ENCODE measurements at regions not wholly inside any gene's neighbourhood (a gene's known extent, or its start where the extent isn't known, plus 50 kb on each side); places are given as distances from the start of the nearest gene placed in this dataset.

DNA sequence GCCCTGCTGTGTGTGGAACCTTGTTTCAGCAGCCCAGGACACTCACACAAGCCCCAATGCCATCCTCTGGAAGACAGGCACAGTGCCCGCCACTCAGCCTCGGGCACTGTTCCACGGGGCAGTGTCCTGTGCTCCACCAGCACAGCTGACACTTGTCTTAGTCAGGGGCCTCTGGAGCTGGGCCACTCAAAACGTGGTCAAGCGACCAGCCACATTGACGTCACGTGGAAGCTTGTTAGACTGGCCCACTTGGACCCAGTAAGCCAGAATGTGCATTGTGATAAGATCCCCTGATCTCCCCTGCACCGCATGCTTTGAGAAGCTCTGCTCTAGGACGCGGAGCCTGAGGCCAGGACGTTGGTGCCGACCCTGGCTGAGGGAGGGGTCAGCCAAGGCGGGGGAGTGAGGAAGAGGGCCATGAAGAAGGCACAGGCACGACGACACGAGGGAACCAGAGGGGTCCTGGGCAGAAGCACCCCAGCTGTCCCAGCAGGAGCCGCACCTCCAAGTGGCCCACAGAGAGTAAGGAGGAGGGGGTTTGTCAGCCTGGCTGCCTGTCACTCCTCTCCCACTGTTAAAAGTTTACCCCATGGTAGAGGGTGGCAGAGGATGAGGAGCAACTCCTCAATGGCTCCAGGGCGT lies 64.6 kb downstream of the LINC01488 start:
- no peak for DNase-seq (ENCODE audit: low read depth)

DNA sequence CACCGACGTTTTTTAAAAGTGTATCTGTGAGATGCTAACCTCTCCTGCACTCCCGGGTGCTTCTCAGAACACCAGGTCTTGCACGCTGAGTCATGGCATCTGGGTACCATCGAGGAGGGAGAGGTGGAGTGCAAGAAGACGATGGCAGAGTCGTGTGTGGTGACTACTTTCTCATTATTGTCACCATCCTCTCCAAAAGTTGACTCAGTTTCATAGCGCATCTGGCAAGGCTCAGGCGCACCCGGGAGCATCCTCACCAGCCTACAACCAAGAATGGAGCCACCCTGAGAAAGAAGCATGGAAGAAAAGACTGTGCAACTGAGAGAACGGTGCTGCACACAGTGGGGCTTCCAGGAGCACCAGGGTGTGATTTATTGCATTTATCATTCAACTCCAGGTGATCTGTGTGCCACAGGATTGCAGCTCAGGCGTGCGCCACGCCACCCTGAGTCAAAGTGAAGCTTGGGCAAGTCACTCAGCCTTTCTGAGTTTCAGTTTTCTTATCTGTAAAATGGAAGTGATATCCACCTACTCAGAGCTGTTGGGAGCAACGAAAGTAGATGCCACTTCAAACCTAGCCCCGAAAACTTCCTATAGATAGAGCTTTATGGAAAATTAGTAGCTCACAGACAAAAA lies 65.4 kb downstream of the LINC01488 start:
- no peak for DNase-seq (ENCODE audit: low read depth)

DNA sequence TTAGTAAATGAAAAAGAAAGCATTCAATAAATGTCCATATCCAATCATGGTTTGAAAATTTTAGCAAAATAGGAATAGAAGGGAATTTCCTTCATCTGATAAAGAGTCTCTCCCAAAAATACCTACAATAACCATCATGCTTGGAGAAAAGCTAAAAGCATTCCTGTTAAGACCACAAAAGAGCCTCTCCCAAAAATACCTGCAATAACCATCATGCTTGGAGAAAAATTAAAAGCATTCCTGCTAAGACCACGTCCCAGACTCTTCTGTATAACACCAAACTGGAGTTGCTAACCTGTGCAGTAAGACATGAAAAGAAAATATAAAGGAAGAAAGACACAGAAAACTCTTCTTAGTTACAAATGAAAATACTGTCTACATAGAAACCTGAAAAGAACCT lies 69.4 kb downstream of the LINC01488 start:
- no peak for DNase-seq (ENCODE audit: low read depth)

DNA sequence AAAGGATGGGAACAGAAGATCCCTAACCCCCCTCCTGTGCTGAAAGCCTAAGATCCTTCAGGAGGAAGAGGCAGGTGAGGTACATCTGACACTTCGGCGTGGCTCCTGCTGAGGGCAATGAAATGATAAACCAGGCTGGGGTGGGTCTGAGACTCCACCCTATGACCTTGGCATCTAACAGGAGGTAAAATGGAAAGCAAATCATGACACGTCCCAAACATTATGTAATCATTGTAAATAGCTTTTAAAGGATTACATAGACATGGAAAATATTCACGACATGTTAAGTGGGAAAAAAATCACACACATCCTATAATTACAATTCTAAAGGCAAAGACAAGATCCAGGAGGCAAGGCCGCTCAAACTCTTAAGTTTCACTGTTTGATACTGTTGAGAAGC lies 70.5 kb downstream of the LINC01488 start:
- DNase-seq (ENCODE audit: low read depth), result no peak

DNA sequence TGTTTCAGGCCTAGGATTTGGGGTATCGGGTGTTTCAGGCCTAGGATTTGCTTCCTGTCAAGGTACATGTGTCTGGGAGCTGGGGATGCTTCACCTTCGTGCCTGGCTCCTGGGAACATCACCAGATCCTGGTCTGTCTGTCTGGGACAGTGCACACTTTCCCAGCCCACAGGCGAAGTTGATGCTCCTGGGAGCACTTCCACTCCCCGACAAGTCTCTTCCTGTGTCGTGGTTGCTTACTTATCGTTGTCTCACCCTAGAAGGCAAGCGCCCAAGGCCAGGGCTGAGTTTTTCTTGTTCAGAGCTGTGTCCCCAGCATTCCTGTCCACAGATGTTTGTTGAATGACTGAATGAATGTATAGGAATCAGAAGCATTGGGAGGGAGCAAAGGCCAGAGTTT lies 71.5 kb downstream of the LINC01488 start:
- DNase-seq (ENCODE audit: low read depth), result no peak

DNA sequence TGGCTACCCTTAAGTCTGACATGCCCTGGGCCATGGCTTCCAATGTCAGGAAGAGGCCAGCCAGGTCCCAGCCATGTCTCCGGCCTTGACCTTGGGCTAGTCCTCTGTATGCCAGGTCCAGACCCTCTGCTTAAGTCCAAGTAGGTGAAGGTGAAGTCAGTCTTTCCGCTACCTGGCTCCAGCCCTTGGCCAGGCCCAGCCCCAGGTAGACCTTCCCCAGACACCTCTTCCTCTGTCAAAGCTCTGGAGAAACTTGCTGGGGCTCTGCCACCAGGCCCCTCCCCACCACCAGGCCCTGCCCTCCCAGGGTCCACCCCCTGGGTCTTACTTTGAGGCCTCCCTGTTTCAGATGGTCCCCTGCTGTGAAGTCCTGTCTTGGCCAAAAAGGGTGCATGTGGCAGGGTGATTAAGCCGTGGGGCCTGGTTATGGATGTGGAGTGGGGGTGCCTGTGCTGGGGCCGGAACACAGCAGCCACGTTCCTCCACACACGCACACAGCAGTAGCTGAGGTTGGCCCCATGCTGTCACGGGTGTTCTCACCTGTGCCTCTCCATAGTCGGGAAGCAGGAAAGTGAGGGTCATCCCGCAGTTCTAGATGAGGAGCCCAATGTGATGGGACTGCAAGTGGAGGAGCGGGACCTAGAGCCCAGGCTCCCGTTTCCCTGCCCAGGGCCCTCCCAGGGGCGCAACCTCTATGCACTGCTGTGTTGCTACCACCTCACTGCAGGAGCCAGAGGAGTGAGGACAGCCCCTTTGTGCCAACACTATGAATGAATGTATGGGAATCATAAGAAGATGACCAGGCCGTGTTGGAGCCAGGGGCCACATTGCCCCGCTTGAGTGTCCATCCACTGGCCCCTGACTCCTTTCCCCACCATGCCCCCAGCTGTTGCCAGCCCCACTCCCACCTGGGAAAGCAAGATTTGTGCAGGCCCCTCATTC lies 72.2 kb downstream of the LINC01488 start:
- no peak for DNase-seq (ENCODE audit: low read depth)

DNA sequence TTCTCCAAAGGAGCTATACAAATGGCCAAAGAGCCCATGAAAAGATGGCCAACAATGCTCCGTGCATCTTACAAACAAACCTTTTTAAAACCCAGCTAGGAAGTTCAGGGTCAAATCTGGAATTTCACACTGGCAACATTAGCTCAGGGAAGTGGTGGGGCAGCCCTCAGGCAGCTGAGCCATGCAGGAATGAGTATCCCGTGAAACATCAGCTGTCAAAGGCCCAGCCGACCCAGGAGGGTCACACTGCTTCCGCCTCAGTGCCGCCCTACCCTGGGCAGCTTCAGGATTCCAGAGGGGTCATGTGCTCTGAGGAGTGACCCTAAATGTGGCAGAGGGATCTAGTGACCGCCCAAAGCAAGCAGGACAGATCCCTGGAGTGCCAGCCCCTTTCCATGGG lies 73.4 kb downstream of the LINC01488 start:
- no peak for DNase-seq (ENCODE audit: low read depth)

DNA sequence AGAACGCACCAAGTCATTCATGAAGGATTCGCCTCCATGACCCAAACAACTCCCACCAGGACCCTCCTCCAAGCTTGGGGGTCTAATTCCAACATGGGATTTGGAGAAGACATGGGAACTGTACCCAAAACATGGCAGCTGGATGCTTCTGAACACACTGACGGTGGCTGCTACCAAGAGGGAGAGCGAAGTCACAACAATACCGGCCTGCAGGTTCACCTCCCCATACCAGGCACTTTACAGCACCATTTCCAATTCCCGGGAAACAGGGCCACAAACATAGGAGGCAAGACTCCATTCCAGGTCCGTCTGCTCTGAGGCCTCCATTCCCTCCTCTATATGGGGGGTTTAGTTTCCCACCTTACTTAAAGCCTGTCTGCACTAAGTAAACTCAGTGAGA lies 75.8 kb downstream of the LINC01488 start:
- no peak for DNase-seq (ENCODE audit: low read depth)

DNA sequence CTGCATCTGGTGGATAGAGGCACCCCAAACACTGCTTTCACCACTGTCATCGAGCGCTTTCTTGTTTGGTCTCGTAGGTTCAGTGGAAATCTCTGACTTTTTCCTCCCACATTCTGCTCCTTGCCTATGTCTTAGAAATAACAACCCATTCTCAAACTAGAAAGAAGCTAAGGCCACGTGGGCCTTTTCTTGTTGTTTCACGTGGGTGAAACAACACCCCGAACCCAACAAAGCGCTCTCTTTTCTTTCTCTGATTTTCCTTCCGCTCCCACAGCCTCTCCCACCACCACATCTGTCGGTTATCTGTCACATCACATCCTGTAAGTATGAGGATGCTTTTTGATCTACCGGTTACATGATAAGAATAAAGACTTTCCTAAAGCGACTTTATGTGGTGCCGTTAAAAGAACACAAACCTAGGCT lies 77.1 kb downstream of the LINC01488 start:
- DNase-seq (ENCODE audit: low read depth), result no peak

DNA sequence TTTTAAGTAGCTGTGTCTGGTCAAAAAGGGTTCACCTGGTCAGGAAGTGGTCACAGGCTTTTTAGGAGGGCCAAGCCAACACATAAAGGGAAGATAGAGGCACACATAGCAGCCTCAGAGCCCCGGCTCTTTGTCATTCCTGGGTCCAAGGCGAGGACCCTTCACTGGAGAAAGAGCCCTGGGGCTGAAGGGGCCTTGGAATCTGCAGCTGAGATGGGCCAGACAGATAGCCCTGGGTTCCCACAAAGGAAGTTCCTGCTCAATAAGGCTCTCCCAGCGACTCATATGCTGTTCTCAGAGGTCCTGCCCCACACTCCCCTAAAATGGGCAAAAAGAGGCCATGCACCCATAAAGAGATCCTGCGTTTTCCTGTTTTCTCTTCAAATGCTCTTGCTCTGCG lies 77.7 kb downstream of the LINC01488 start:
- no peak for DNase-seq (ENCODE audit: low read depth)

DNA sequence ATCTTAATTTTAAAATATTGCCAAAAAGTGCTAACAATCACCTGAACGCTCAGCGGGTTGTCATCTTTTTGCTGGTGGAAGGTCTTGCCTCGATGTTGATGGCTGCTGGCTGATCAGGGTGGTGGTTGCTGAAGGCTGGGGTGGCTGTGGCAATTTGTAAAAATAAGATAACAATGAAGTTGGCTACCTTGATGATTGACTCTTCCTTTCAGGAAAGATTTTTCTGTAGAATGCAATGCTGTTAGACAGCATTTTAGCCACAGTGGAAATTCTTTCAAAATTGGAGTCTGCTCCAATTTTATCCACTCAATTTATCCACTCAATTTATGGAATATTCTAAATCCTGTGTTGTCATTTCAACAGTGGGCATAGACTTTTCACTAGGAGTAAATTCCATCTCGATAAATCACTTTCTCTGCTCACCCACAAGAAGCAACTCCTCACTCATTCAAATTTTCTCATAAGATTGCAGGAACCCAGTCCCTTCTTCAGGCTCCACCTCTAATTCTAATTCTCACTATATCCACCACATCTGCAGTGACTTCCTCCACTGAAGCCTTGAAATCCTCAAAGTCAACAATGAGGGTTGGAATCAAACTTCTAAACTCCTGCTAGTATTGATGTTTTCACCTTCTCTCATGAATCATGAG lies 78.8 kb downstream of the LINC01488 start:
- no peak for DNase-seq (ENCODE audit: low read depth)

DNA sequence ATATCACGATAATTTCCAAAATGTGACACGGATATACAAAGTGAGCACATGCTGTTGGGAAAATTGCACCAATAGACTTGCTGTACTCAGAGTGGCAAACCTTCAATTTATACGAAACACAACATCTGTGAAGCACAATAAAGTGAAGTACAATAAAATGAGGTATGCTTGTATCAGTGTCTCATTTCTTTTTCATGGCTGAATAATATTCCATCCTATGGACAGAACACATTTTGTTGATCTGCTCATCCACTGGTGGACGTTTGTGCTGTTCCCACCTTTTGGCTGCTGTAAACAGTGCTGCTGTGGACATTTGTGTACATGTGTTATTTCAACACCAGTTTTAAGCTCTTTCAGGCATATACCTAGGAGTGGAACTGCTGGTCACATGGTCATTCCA lies 78.7 kb upstream of the CCND1 start:
- DNase-seq (ENCODE audit: low read depth), result no peak

DNA sequence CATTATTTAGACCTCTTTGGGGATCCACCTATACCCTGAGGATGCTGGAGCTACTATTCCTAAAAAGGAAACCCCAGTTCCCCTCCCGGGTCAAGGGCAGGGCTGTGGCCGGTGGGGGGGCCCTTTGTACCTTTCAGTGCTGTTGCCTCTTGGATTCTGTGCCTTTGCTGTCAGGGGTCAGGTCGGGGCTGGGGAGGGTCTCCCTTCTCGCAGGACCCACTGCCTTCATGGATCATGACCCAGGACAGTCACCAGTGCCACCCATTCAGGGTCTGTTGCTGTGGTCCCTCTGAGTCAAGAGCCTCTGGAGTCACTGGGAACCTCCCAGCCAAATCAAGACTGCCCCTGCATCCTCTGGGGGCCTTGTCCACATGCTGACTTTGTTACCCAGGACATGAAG lies 78.1 kb upstream of the CCND1 start:
- DNase-seq (ENCODE audit: low read depth), result no peak

DNA sequence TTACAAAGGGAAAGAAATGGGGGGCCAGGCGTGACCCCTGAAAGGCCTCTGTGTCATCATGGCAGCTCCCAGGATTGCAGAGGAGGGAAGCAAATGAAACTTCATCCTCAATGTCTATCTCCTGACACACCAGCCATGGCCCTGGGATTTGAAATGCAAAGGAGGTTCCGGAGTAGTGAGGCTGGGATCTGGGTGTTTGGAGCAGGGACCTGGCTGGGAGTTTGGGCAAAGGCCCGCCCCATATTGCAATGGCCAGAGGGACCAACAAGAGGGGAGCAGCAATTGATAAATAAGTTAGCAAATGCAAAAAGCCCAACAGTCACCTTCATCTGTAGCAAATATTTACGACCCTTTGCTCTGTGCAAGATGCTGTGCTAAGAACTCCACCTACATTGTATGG lies 77.7 kb upstream of the CCND1 start:
- DNase-seq (ENCODE audit: low read depth), result no peak

DNA sequence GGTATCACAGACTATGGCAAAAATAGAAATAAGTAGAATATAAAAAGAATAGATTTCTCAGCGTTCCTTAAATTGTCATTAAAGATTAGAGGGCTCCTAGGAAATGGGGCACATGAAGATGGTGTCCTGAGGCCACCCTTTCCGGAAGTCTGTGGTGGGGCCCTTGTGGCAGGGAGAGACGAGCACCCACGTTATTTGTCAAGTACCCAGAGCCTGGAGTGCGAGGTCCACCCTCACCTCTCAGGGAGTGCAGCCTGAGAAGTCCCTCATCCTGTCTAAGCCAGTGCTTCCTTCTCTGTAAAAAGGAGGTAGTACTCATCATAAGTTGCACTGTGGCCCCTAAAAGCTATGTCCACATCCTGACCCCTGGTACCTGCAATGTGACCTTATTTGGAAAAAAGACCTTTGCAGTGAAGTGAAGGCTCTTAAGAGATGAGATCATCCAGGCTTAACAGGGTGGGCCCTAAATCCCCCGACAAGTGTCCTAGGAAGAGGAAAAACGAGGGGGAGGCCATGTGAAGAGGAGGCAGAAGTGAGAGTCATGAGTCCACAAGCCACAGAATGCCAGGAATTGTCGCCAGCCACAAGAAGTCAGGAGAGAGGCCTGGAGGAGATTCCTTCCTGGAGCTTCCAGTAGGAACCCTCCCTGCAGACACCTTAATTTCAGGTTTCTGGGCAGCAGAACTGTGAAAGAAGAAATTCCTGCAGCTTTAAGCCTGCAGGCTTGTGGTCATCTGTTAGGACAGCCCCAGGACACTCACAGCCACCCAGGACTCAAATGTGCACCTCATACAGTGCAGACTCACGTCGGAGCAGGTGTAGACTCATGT lies 76.8 kb upstream of the CCND1 start:
- no peak for DNase-seq (ENCODE audit: low read depth)

DNA sequence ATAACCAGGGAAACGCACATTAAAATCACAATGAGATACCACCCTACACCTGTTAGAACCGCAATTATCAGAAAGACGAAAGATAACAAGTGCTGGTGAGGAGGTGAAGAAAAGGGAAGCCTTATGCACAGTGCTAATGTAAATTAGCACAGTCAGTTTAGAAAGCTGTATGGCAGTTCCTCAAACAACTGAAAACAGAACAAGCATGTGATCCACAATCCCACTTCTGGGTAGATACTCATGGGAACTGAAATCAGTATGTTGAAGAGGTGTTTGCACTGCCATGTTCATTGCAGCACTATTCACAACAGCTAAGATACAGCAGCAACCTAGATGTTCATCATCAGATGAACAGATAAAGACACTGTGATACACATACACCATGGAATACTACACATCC lies 75.0 kb upstream of the CCND1 start:
- DNase-seq (ENCODE audit: low read depth), result no peak

DNA sequence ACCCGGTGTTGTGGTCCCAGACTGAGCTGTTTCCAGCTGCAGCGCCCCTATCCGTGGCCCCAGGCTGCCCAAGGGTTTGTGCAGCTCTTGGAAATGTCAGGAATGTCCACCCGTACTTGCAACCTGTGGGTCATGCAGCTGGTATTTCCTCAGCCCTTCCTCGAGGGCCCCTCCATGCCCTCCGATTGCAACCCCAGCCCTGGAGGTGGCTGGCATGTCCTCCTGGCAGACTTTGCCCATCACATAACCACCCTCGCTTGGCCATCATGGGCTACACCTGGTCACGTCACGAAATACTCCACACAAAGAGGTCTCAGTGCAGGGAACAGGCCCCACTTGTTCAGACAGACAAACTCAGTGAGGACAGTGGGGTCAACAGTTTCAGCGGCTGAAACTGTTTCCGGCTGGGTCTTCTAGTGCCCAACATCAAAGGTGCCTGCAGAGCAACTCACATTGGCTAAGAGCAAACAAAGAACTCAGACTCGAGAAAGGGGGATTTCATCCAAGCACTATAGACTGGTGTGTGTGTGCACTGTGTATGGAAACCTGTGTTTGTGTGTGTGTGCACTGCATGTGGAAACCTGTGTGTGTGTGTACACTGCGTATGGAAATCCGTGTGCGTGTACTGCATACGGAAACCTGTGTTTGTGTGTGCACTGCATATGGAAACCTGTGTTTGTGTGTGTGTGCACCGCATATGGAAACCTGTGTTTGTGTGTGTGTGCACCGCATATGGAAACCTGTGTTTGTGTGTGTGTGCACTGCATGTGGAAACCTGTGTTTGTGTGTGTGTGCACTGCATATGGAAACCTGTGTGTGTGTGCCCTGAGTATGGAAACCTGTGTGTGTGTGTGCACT lies 72.8 kb upstream of the CCND1 start:
- DNase-seq (ENCODE audit: low read depth), result no peak

DNA sequence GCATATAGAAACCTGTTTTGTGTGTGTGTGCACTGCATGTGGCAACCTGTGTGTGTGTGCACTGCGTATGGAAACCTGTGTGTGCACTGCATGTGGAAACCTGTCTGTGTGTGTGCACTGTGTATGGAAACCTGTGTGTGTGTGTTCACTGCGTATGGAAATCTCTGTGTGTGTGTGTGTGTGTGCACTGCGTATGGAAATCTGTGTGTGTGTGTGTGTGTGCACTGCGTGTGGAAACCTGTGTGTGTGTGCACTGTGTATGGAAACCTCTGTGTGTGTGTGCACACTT lies 72.2 kb upstream of the CCND1 start:
- DNase-seq (ENCODE audit: low read depth), result no peak

DNA sequence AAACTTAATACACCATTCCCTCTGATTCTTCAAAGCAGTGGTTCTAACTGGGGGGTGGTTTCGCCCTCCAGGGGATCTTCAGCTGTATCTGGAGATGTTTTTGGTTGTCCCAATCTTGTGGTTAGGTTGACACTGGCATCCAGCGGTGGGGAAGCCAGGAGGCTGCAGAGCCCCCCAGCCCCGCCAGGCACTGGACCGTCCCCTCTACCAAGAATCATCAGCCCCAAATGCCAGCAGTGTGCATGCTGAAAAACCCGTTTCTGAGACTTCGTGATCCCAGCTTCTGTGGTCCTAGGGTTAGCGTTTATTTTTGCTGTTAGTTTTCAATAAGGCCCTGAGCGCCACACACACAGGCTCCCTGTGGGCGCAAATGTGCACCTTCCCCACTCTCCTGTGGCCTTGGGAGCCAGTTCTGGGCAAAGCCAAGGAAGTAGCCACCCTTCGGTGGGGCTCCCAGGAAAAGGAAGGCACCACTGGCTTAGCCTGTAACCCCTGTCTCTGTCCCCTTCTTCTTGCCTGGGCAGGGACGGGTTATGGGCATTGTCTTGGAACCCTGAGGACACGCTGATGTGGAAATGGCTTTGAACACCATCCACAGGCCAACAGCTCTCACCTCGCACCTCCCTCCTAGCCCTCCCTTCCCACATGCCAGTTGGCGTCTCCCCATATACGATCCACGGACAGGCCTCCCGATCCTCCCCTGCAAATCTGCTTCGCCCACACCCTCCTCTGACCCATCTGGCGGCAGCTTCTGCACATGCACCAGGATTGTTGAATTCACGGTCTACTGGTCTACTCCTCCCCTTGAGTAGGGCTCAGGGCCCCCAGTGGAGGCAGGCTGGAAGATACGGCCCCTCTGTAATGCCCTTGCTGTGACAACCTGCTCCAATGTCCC lies 71.4 kb upstream of the CCND1 start:
- no peak for DNase-seq (ENCODE audit: low read depth)
